Natural killer cell (primary cell): ENCODE measurements at regions not wholly inside any gene's neighbourhood (a gene's known extent, or its start where the extent isn't known, plus 50 kb on each side); places are given as distances from the start of the nearest gene placed in this dataset.
"Not testable (repeated sequence)": the region's sequence is repeated elsewhere in the genome, so short reads cannot be mapped to it uniquely, and the experiment has no call there.

Source experiments
- ATAC-seq, 3 donors: fragments of 150-1000 bp in 2 of 3; fragments of 200-7000 bp in 1 of 3; cut with Tn5 transposase; 1 replicate in 1 of 3; 2 replicates in 2 of 3; pipeline ENCODE4 v1.10.0; 2021; ENCODE audit warnings: mild to moderate bottlenecking in 2 of 3, moderate library complexity in 2 of 3
- DNase-seq, 2 donors: peaks; one replicate each; pipeline versions ENCODE4 v3.0.0 to v3.0.0-alpha.2; 2013 to 2021; ENCODE audit warnings: mixed read lengths in 1 of 2
- H3K27ac ChIP-seq: one replicate; pipeline ENCODE4 v1.5.1; 2013; ENCODE audit warnings: mild to moderate bottlenecking, low read length
- H3K27me3 ChIP-seq: one replicate; pipeline ENCODE4 v1.6.1; 2013; ENCODE audit warnings: low read length; ENCODE audit not compliant: control insufficient read depth, insufficient read depth
- H3K36me3 ChIP-seq: one replicate; pipeline ENCODE4 v1.6.1; 2013; ENCODE audit warnings: low read length; ENCODE audit not compliant: control insufficient read depth, insufficient read depth
- H3K4me1 ChIP-seq: one replicate; pipeline ENCODE4 v1.6.1; 2013; ENCODE audit warnings: low read length; ENCODE audit not compliant: control insufficient read depth, insufficient read depth
- H3K4me3 ChIP-seq: one replicate; pipeline ENCODE4 v1.5.1; 2013; ENCODE audit warnings: low read length
- H3K9me3 ChIP-seq: one replicate; pipeline ENCODE4 v1.6.1; 2013; ENCODE audit warnings: low read length; ENCODE audit not compliant: control insufficient read depth, insufficient read depth
- H3K27ac Mint-ChIP-seq, 2 donors: one replicate each; pipeline ENCODE4 v1.8.0; 2022; ENCODE audit warnings: mild to moderate bottlenecking in 2 of 2, mixed read lengths in 2 of 2, moderate library complexity in 1 of 2
- H3K27me3 Mint-ChIP-seq, 2 donors: one replicate each; pipeline ENCODE4 v1.8.0; 2022; ENCODE audit warnings: low read depth in 2 of 2, mixed read lengths in 2 of 2
- H3K36me3 Mint-ChIP-seq: one replicate; pipeline ENCODE4 v1.8.0; 2022; ENCODE audit warnings: mixed read lengths
- H3K4me1 Mint-ChIP-seq, 2 donors: one replicate each; pipeline ENCODE4 v1.8.0; 2022; ENCODE audit warnings: mixed read lengths in 2 of 2
- H3K4me3 Mint-ChIP-seq: one replicate; pipeline ENCODE4 v1.8.0; 2022; ENCODE audit warnings: mild to moderate bottlenecking, moderate library complexity, mixed read lengths
- H3K9me3 Mint-ChIP-seq, 2 donors: one replicate each; pipeline ENCODE4 v1.8.0; 2022; ENCODE audit warnings: mixed read lengths in 2 of 2
- CTCF ChIP-seq: fragments of 200-600 bp; IDR thresholded peaks from one replicate; pipeline ENCODE4 v1.8.0; 2022; ENCODE audit warnings: antibody characterized with exemption
- WGBS: methylation state at CpG from one replicate; pipeline ENCODE4 v1.1.7; 2013; ENCODE audit warnings: missing lambda C conversion rate; ENCODE audit not compliant: insufficient coverage; 5-methylcytosine and 5-hydroxymethylcytosine counted together
- intact Hi-C: fragments of 100-400 bp; cut with micrococcal nuclease; formaldehyde crosslinking; loops from one replicate; pipeline ENCODE4 v1.14.2; 2022

- DNase-seq, result no peak
- Mint-ChIP-seq H3K4me1 (no peaks in the 10 kb centered on the region), H3K36me3 (no peaks in the 10 kb centered on the region), H3K27me3 (peaks cover 0 to 8% of the 10 kb centered on the region in 2 donors), H3K27ac (no peak overlapping the region), H3K4me3 (no peak overlapping the region), H3K9me3 (peaks cover 0 to 8% of the 10 kb centered on the region in 2 donors)
- no peak for ATAC-seq
- intact Hi-C loops, result no loop called here
- Histone ChIP-seq H3K27me3 (no peaks in the 10 kb centered on the region), H3K27ac (no peak overlapping the region), H3K4me1 (no peaks in the 10 kb centered on the region), H3K4me3 (no peak overlapping the region), H3K9me3 (no peaks in the 10 kb centered on the region), H3K36me3 (no peaks in the 10 kb centered on the region)
- no peak for TF ChIP-seq CTCF
Observed at GRCh38 chr2:200122683-200123082, 167.3 kb downstream of the MAIP1 start.

DNA sequence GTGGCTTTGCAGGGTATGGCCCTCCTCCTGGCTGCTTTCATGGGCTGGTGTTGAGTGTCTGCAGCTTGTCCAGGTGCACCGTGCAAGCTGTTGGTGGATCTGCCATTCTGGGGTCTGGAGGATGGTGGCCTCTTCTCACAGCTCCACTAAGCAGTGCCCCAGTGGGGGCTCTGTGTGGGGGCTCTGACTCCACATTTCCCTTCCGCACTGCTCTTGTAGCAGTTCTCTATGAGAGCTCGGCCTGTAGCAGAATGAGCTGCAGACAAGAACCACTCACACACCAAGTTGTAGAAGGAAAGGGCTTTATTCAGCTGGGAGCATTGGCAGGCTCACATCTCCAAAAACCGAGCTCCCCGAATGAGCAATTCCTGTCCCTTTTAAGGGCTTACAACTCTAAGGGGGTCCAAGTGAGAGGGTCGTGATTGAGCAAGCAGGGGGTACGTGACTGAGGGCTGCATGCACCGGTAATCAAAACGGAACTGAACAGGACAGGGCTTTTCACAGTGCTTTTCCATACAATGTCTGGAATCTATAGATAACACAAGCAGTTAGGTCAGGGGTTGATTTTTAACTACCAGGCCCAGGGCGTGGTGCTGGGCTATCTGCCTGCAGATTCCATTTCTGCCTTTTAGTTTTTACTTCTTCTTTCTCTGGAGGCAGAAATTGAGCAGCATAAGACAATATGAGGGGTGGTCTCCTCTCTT is 169.4 kb downstream of the MAIP1 start:
- H3K36me3 ChIP-seq, H3K27ac ChIP-seq, H3K36me3 Mint-ChIP-seq, H3K27me3 ChIP-seq, H3K4me1 Mint-ChIP-seq, DNase-seq, intact Hi-C loops, H3K4me1 ChIP-seq, H3K9me3 Mint-ChIP-seq, H3K27me3 Mint-ChIP-seq, H3K4me3 Mint-ChIP-seq, ATAC-seq, H3K27ac Mint-ChIP-seq, H3K4me3 ChIP-seq, H3K9me3 ChIP-seq: not testable (repeated sequence)
- WGBS, result 71% methylated on average over 9 of the region's 10 CpGs

DNA sequence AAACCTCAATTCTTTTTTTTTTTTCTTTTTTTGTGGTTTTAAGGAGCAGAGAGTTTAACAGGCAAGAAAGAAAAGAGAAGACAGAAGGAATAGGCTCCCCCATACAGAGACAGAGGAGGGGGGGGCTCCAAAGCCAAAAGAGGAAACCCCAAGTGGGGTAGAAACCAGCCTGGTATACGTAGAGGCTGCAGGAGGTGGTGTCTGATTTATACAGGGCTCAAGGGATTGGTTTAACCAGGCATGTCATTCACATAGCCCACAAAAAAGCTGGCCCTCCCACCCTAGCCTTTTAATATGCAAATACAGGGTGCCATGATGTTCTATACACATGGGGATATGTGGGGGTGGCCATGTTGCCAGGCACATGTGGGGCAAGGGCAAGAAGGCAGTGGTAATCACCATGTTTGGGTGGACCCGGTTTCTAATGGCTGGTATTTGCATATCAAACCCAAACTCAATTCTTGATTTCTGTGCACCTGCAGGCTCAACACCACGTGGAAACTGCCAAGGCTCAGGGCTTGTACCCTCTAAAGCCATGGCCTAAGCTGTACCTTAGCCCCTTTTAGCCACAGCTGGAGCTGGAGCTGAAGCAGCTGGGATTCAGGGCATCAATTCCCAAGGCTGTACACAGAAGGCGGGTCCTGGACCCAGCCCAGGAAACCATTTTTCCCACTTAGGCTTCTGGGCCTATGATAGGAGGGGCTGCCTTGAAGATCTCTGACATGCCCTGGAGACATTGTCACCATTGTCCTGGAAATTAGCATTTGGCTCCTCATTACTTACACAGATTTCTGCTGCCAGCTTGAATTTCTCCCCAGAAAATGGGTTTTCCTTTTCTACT is 170.3 kb downstream of the MAIP1 start:
- Mint-ChIP-seq H3K27ac (no peak overlapping the region), H3K9me3 (peaks cover 0 to 3% of the 10 kb centered on the region in 2 donors), H3K36me3 (no peaks in the 10 kb centered on the region), H3K27me3 (peaks cover 0 to 2% of the 10 kb centered on the region in 2 donors), H3K4me1 (no peaks in the 10 kb centered on the region), H3K4me3 (no peak overlapping the region)
- no peaks in the 10 kb centered on the region for H3K4me1 ChIP-seq
- TF ChIP-seq CTCF, result no peak
- no peak overlapping the region for H3K27ac ChIP-seq
- no peaks in the 10 kb centered on the region for H3K36me3 ChIP-seq
- no peaks in the 10 kb centered on the region for H3K9me3 ChIP-seq
- DNase-seq (no peak), ATAC-seq (no peak)
- intact Hi-C loops, result no loop called here
- H3K4me3 ChIP-seq, result no peak overlapping the region
- WGBS, result 83% methylated on average over 3 of the region's 4 CpGs
- no peaks in the 10 kb centered on the region for H3K27me3 ChIP-seq

- H3K9me3 Mint-ChIP-seq, H3K27ac Mint-ChIP-seq, intact Hi-C loops: not testable (repeated sequence)
Observed at GRCh38 chr2:200126285-200126670, 170.9 kb downstream of the MAIP1 start.

GRCh38 chr2:200126680-200127079 is 171.3 kb downstream of the MAIP1 start:
- H3K4me3 ChIP-seq, intact Hi-C loops, H3K9me3 ChIP-seq, H3K27ac ChIP-seq, H3K4me3 Mint-ChIP-seq, H3K36me3 ChIP-seq, ATAC-seq, H3K27me3 ChIP-seq, H3K27ac Mint-ChIP-seq, H3K4me1 ChIP-seq, H3K4me1 Mint-ChIP-seq, H3K9me3 Mint-ChIP-seq, DNase-seq, H3K27me3 Mint-ChIP-seq, H3K36me3 Mint-ChIP-seq: not testable (repeated sequence)
- 89% methylated on average over 2 of the region's 2 CpGs for WGBS

More at GRCh38 chr2:200126285-200126670, 170.9 kb downstream of the MAIP1 start:
- H3K4me3 Mint-ChIP-seq, H3K36me3 Mint-ChIP-seq, H3K27ac ChIP-seq, H3K27me3 Mint-ChIP-seq, H3K4me1 Mint-ChIP-seq, H3K36me3 ChIP-seq, H3K4me1 ChIP-seq, H3K27me3 ChIP-seq, ATAC-seq, H3K4me3 ChIP-seq, H3K9me3 ChIP-seq, DNase-seq: not testable (repeated sequence)
- 55% methylated on average over 2 of the region's 2 CpGs for WGBS
